ENCODE measurements at regions not wholly inside any gene's neighbourhood (a gene's known extent, or its start where the extent isn't known, plus 50 kb on each side); places are given as distances from the start of the nearest gene placed in this dataset.
A peak's percentile ranks its signal among the peaks of the same experiment; 100 is the strongest.
"Not testable (repeated sequence)": the region's sequence is repeated elsewhere in the genome, so short reads cannot be mapped to it uniquely, and the experiment has no call there.

DNA sequence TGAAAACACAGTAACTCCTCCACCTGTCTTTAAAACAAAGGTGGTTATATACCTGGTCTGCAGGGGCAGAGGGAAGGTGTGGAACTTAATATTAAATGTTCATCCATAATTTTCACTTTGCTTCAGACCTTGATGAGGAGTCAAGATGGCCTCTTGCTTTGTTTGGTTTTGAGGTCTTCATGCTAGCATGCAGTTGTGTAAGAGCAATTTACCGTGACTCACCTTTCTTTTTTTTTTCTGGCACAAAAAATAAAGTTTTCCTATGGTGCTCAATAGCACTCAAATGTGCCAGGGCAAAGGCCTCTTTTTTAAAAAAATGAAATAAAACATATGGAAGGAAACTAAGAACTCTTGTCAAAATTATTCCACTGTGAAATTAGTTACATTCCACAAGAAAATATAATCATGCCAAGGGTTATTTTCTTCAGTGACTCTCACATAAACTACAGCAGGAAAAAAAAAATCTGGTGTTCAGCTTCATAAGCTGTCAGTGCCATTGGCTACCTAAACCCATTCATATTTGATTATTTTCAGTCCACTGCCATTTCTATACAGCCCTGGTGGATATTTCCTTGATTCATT lies 128.2 kb downstream of the SLC7A11 start:
- no peak for DNase-seq
- H3K27me3 ChIP-seq: no peaks in the 10 kb centered on the region
- peaks cover 15% of the 10 kb centered on the region for H3K4me1 ChIP-seq
- H3K27ac ChIP-seq: no peak overlapping the region
- H3K36me3 ChIP-seq: no peaks in the 10 kb centered on the region
- 0 out of 2 replicates have a peak, but pooled peaks cover under 1% of the 10 kb centered on the region for H3K9me3 ChIP-seq (replicated peaks)
- no peak overlapping the region for H3K4me3 ChIP-seq

DNA sequence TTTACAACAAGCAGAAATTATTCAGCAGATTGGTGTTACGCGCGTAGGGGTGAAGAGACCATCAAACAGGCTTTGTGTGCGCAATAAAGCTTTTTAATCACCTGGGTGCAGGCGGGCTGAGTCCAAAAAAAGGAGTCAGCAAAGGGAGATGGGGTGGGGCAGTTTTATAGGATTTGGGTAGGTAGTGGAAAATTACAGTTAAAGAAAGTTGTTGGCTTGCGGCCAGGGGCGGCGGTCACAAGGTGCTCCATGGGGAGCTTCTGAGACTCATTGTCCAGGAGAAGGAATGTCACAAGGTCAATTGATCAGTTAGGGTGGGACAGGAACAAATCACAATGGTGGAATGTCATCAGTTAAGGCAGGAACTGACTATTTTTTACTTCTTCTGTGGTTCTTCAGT lies 129.3 kb downstream of the SLC7A11 start:
- not testable (repeated sequence) for H3K36me3 ChIP-seq; H3K9me3 ChIP-seq (replicated peaks); DNase-seq; H3K27ac ChIP-seq; H3K4me3 ChIP-seq; H3K27me3 ChIP-seq
- H3K4me1 ChIP-seq: peaks cover 15% of the 10 kb centered on the region

DNA sequence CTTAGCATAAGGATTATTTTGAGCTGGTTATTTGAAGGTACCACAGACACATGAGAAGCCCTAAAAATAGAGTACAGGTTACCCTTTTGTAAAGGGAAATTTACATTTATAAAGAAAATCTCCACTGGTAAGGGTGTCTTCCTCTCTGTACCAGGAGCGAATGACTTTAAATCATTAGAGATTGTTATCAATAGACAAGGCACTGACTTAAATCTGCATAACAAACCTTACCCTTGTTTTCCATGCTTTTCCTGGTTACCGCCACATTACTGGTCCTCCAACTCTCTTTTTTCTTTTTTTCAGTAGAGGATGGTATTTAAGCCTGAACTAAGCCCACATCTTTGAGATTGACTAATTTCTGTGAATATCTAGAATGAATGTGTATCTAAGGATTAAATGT lies 129.8 kb downstream of the SLC7A11 start:
- H3K4me1 ChIP-seq: peaks cover 15% of the 10 kb centered on the region
- DNase-seq: no peak
- H3K9me3 ChIP-seq (replicated peaks): 0 out of 2 replicates have a peak, but pooled peaks cover 3% of the 10 kb centered on the region

DNA sequence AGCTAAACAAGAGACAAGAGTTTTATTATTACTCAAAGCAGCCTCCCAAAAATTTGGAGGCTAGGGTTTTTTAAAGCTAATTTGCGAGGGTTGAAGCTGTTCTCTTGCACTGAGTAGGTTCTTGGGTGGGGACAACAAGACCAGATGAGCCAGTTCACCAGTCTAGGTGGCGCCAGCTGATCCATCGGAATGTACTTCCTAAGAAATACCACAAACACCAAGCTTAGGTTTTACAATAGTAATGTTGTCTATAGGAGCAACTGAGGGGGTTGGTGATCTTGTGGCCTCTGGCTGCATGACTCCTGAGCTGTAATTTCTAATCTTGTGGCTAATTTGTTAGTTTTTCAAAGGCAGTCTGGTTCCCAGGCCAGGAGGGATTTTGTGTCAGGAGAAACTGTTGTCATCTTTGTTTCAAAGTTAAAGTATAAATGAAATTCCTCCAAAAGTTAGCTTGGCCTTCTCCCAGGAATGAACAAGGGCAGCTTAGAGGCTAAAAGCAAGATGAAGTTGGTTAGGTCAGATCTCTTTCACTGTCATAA lies 130.6 kb downstream of the SLC7A11 start:
- H3K9me3 ChIP-seq (replicated peaks): 0 out of 2 replicates have a peak, but pooled peaks cover 3% of the 10 kb centered on the region
- H3K27me3 ChIP-seq: no peaks in the 10 kb centered on the region
- H3K4me1 ChIP-seq: peaks cover 15% of the 10 kb centered on the region
- peak; percentile 78 to 83 for DNase-seq
- no peak overlapping the region for H3K4me3 ChIP-seq
- H3K36me3 ChIP-seq: no peaks in the 10 kb centered on the region
- H3K27ac ChIP-seq: peak overlapping the region; percentile 90

More for the DNA sequence above, 129.8 kb downstream of the SLC7A11 start:
- no peaks in the 10 kb centered on the region for H3K27me3 ChIP-seq
- peak overlapping the region; percentile 90 for H3K27ac ChIP-seq
- H3K4me3 ChIP-seq: no peak overlapping the region
- H3K36me3 ChIP-seq: no peaks in the 10 kb centered on the region

DNA sequence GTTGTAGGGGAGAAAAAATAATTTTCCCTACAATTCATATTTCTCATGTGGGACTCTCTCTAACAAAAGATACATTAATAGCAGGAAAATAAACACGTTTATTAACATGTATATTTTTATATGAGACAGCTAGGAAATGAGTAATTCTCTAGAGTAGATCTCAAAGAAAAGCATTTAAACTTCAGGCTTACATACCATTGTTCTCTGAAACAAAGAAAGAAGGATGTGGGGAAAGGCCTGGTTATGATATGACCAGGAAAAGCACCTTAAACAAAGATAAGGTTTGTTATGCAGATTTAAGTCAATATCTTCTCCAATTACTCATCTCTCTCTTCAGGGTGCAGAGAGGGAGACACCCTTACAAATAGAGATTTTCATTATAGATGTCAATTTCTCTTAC lies 131.3 kb downstream of the SLC7A11 start:
- no peak for DNase-seq
- H3K27ac ChIP-seq: peak overlapping the region; percentile 90
- 0 out of 2 replicates have a peak, but pooled peaks cover 3% of the 10 kb centered on the region for H3K9me3 ChIP-seq (replicated peaks)
- peaks cover 15% of the 10 kb centered on the region for H3K4me1 ChIP-seq
- H3K36me3 ChIP-seq: no peaks in the 10 kb centered on the region
- no peaks in the 10 kb centered on the region for H3K27me3 ChIP-seq
- no peak overlapping the region for H3K4me3 ChIP-seq

DNA sequence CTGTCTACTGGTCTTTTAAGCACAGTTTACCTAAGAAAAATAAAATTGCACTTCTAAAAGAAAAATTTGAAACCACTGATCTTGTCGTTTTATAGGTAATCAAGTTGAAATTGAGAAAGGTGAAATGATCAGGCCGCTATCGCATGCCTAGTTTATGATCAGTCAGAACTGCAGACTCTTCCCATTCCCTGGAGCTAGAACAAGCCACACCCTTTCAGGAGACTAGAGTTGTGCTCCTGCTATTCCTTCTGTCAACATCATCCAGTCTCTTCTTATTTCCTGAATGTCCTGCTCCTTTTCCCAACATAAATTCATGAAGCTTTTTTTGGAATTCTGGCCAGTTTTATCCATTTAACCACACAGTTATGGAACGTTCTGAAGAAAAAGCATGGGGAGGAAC lies 135.1 kb downstream of the SLC7A11 start:
- no peak overlapping the region for H3K27ac ChIP-seq
- H3K9me3 ChIP-seq (replicated peaks): 0 out of 2 replicates have a peak, but pooled peaks cover 3% of the 10 kb centered on the region
- no peaks in the 10 kb centered on the region for H3K27me3 ChIP-seq
- no peak overlapping the region for H3K4me3 ChIP-seq
- H3K36me3 ChIP-seq: no peaks in the 10 kb centered on the region
- H3K4me1 ChIP-seq: peaks cover 19% of the 10 kb centered on the region
- no peak for DNase-seq

DNA sequence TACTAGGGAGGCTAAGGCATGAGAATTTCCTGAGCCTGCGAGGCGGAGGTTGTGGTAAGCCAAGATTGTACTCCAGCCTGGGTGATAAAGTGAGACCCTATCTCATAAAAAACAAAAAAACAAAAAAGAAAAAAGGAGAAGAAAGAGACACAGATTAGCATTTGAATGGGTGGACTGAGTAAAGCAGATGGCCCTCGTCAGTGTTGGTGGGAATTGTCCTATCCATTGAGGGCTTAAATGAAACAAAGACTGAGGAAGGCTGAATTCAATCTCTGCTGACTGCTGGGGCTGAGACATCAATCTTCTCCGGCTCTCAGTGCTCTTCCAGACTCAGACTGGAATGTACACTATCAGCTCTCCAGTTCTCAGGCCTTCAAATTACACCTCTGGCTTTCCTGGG lies 136.8 kb downstream of the SLC7A11 start:
- DNase-seq: no peak
- H3K36me3 ChIP-seq: no peaks in the 10 kb centered on the region
- H3K27ac ChIP-seq: no peak overlapping the region
- no peaks in the 10 kb centered on the region for H3K27me3 ChIP-seq
- 0 out of 2 replicates have a peak, but pooled peaks cover 3% of the 10 kb centered on the region for H3K9me3 ChIP-seq (replicated peaks)
- H3K4me1 ChIP-seq: peaks cover 6% of the 10 kb centered on the region
- H3K4me3 ChIP-seq: no peak overlapping the region

DNA sequence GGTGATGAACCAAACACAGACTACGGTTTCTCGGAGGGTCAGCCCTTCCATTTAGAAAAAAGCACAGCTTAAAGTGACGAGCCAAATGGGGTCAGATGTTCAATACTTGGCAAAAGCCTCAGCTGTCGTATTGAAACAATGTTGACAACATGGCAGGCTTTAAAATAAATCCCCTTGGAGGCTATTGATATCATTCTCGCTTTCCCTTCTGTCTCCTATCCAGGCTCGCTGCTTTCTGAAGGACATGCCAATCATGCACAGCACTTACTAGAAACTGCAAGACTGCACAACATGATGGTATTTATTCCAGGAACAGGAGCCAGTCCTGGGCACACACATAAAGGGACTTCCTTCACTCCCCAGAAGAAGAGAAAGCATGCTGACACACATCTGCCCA lies 137.9 kb downstream of the SLC7A11 start:
- no peaks in the 10 kb centered on the region for H3K27me3 ChIP-seq
- DNase-seq: peak; percentile 27 to 61
- peak overlapping the region; percentile 44 for H3K4me3 ChIP-seq
- no peaks in the 10 kb centered on the region for H3K36me3 ChIP-seq
- H3K4me1 ChIP-seq: peaks cover 6% of the 10 kb centered on the region
- 0 out of 2 replicates have a peak, but pooled peaks cover 3% of the 10 kb centered on the region for H3K9me3 ChIP-seq (replicated peaks)
- peak overlapping the region; percentile 71 for H3K27ac ChIP-seq

DNA sequence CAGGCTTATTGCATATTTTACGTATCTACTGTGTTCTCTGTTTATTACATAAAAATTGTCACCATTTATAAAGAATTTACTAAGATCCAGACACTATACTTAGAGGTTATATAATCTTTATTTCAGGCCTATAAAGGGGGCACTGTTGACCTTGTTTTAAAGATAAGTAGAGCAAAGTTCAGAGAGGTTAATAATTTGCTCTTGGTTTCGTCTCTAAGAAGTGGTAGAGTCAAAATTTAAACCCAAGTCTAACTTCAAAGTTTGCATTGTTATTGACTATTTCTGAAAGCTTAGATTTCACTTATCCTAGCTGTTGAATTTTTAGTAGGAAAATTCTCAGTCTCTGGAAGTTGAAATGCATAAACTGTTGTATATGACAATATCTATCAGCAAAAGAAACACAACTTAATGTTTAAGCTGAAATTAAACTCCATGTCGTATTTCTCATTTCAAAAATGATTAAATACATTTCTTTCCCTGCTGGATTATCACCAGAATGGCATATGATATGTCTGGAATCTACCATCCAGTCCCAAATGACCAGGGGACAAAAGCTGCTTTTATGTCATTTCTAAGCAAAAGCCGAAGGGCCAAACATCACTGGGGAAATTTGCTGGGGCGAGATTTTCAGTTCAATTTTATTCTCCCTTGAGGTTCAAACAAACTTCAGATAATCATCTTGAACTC lies 138.4 kb downstream of the SLC7A11 start:
- H3K27ac ChIP-seq: peak overlapping the region; percentile 71
- no peaks in the 10 kb centered on the region for H3K36me3 ChIP-seq
- no peak for DNase-seq
- H3K4me3 ChIP-seq: peak overlapping the region; percentile 44
- no peaks in the 10 kb centered on the region for H3K27me3 ChIP-seq
- 0 out of 2 replicates have a peak, but pooled peaks cover under 1% of the 10 kb centered on the region for H3K9me3 ChIP-seq (replicated peaks)
- H3K4me1 ChIP-seq: peaks cover 6% of the 10 kb centered on the region

DNA sequence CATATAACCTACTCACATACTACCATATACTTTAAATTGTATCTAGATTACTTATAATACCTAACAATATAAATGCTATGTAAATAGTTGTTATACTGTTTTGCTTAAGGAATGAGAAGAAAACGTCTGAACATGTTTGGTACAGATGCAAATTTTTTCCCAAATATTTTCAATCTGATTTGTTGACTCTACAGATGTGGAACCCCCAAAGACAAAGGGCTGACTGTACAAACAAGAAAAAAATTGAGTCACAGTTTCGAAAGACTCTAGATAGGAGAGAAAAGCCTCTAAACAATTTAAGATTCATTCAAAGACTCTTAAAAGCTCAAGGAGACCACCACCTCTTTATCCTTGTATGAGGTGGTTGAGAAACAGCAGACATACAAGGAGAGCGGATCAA lies 142.8 kb downstream of the SLC7A11 start:
- Histone ChIP-seq H3K36me3 (no peaks in the 10 kb centered on the region), H3K9me3 (replicated peaks) (no peaks in the 10 kb centered on the region), H3K27me3 (no peaks in the 10 kb centered on the region), H3K4me1 (peaks cover 6% of the 10 kb centered on the region), H3K27ac (no peak overlapping the region), H3K4me3 (no peak overlapping the region)
- no peak for DNase-seq

DNA sequence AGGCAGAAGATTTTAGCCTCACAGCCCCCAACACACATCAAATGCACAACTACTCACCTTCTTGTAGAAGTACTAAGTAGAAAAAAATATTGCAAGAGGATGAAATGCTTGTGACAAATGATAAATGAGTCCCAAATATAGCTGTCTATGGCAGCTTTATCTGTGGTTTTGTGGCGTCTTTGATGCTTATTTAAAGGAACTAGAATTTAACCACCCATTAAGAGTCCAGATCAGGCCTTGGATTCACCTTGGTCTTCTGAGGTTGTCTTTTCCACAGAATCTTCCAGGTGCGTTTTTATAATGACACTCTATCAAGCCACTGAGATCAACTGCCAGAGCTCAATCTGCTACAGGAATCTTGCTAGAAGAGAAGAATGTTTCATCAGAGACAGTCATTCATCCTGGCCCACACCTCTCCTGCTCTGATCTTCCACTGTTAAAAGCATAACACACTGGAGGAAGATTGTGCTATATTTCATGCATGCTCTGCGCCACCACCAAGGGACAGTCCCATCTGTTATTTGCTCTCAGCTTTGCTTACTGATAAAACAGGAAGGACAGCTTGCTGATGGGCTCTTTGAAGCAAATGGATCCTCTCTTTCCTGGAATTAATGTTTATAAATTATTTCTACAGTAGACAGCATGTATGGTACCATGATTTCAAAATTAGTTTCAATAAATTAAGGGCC lies 144.1 kb downstream of the SLC7A11 start:
- Histone ChIP-seq H3K9me3 (replicated peaks) (no peaks in the 10 kb centered on the region), H3K4me3 (no peak overlapping the region), H3K4me1 (no peaks in the 10 kb centered on the region; the same call in 1 of the 2 replicates), H3K36me3 (no peaks in the 10 kb centered on the region), H3K27ac (no peak overlapping the region), H3K27me3 (no peaks in the 10 kb centered on the region)
- no peak for DNase-seq

DNA sequence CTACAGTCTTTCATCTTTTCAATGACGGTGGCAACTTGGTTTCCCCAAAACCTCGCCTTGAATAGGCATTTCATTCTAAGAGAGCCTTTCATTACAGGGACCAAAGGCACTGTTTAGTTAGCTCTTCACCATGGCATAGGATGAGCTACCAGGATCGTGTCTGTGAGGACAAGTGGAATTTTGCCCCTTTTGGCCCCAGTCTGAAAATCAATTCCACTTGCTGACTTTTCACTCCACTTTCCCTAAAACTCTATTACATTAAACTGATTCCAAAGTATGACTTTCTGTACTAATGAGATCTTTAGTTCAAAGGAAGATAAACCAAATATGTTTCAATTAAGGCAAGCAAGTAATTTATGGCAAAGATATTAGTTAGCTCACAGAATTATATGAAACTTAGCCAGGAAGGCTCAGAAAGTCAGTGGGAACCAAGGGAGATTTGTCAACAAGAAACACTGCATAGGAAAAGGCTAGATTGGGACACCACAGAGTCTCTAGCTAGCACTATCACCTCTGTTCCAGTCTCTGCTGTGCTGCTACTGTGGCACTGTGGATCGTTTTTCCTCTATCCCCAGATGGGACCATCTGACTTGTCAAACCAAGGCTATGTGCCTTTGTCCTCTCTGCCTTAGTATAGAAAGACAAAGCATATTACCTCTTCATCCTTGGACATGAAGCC lies 145.6 kb downstream of the SLC7A11 start:
- DNase-seq: no peak
- Histone ChIP-seq H3K4me3 (no peak overlapping the region), H3K4me1 (no peaks in the 10 kb centered on the region), H3K36me3 (no peaks in the 10 kb centered on the region), H3K27me3 (no peaks in the 10 kb centered on the region), H3K9me3 (replicated peaks) (no peaks in the 10 kb centered on the region), H3K27ac (no peak overlapping the region)

DNA sequence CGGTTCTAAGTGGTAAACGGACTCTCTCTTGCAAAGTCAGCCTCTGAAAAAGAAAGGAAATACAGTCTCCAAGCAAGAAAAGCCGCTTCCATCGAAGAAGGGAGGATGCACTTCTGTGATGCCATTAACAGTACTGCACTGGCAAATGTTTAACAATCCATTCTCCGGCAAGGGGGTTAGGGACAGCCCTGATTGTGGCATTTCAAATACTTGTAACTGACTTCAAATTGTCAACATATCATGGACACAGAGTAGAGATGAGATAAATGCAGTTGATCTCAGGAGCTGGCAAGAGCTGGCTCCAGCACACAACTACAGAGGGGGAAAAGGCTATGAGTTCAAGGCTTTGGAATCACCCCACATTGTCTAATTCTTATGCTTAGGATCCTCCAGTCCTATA lies 146.8 kb downstream of the SLC7A11 start:
- Histone ChIP-seq H3K4me3 (no peak overlapping the region), H3K9me3 (replicated peaks) (no peaks in the 10 kb centered on the region), H3K27me3 (no peaks in the 10 kb centered on the region), H3K27ac (no peak overlapping the region), H3K36me3 (no peaks in the 10 kb centered on the region), H3K4me1 (no peaks in the 10 kb centered on the region)
- DNase-seq: no peak

DNA sequence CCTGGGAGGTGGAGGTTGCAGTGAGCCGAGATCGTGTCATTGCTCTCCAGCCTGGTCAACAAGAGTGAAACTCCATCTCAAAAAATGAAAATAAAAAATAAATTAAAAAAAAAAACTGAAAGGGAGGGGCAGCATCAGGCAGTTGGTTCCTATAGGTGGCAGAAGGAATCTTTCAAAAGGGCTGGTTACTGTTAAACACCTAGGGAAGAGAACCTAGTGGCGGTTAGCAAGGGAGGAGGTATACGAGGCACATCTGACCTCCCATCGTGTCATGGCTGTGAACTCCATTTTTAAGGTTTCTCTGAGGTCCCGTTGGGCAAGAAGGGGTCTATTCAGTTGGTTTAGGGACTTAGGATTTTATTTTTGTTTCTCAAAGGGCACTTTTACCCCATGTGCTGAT lies 150.1 kb downstream of the SLC7A11 start:
- no peak overlapping the region for H3K27ac ChIP-seq
- no peak overlapping the region for H3K4me3 ChIP-seq
- no peak for DNase-seq
- H3K4me1 ChIP-seq: no peaks in the 10 kb centered on the region; the same call in 1 of the 2 replicates
- H3K36me3 ChIP-seq: no peaks in the 10 kb centered on the region
- no peaks in the 10 kb centered on the region for H3K27me3 ChIP-seq
- H3K9me3 ChIP-seq (replicated peaks): no peaks in the 10 kb centered on the region; the same call in 1 of the 2 replicates
